GM18520 (cell line): ENCODE measurements at regions not wholly inside any gene's neighbourhood (a gene's known extent, or its start where the extent isn't known, plus 50 kb on each side); places are given as distances from the start of the nearest gene placed in this dataset.
"Not testable (repeated sequence)": the region's sequence is repeated elsewhere in the genome, so short reads cannot be mapped to it uniquely, and the experiment has no call there.

ENCODE experiments used
- ATAC-seq: cut with Tn5 transposase; IDR thresholded peaks from one replicate; pipeline ENCODE4 v1.9.1; 2021; ENCODE audit not compliant: unreplicated experiment

GRCh38 chr13:30071969-30072817, 221.8 kb upstream of the UBL3 start:
- ATAC-seq: no peak

DNA sequence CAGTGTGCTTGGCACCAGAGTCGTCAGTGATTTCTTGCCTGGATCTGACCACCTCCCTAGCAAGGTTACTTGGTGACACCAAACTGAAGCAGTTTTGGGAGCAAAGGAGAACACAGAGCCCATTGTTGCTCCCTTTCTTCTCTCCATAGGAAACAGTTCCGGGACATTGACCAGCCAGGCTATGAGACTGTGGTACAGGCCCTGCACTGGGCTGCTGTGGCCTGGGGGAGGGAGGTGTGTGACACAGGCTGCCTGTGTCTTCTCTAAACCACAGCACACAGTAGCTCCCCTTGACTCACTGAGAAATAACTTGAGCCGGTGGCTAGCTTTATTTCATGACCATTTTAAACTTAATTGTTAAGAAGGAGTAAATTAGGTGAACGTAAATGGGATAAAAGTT, 214.8 kb upstream of the UBL3 start:
- no peak for ATAC-seq

DNA sequence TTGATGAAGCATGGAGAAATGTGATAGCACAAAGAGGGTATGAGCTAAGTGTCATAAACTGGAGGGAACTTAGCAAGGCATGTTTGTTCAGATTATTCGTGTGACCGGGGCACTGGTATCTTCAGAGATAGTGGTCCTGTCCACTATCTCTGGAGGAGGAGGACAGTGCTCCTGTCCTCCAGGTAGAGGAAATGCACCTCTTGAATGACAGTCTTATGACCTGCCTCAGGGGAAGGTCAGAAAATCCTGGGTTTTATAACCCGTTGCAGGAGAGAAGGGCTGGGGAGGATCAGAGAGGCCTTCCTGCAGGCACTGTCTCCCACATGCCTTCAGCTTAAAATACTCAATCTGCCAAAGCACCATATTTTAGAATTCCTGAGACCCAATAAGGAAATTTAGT, 213.5 kb upstream of the UBL3 start:
- no peak for ATAC-seq

DNA sequence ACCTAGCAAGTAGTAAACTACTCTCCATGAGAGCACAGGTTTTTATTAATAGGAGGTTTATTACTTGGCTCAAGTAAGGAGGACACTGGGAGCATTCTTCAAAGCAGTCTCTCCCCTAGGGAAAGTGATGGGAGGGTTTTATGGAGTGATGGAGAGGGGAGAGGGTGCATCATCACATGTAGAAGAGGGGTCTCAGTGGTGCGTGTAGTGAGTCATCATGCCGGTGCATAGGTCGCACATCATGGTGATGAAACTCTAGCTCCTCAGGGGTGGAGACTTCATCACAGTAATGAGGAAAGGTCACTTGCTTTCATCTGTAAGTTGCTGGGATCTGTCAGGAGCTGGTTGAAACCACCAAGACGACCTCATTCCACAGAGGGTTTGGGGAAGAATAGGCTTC, 210.8 kb upstream of the UBL3 start:
- no peak for ATAC-seq

GRCh38 chr13:30058429-30058828, 208.0 kb upstream of the UBL3 start:
- ATAC-seq: no peak

GRCh38 chr13:30054546-30054945, 204.1 kb upstream of the UBL3 start:
- ATAC-seq: not testable (repeated sequence)

DNA sequence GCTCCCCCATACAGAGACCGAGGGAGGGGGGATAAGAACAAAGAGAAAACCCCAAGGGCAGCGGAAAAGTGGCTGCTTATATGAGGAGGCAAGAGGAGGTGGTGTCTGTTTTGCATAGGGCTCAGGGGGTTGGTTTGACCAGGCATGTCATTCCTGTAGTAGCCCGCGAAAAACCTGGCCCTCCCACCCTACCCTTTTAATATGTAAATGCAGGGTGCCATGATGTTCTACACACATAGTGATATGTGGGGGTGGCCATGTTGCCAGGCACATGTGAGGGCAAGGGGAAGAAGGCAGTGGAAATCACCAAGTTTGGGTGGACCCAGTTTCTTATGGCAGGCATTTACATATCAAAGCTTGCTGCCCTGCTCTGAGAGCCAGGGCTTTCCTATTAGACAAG, 203.5 kb upstream of the UBL3 start:
- ATAC-seq: no peak

DNA sequence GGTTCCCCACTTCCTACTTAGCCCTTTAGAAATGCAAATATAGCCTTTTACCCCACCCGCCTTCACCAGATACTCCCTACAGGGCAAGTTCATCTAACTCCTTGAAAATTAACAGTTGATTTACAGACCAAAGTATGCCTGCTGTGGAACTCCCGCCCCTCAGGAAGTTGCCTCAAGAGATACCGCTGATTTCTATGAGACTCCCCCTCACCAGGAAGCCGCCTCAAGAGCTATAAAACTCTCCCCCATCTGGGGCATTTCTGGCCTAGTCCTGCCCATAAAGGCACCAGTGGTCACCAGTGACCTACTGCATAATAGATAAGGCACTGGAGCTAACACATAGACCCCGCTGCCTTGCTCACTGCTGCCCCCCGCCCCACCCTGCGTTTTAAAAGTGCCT, 201.7 kb upstream of the UBL3 start:
- no peak for ATAC-seq

GRCh38 chr13:30051531-30052060, 201.2 kb upstream of the UBL3 start:
- no peak for ATAC-seq

DNA sequence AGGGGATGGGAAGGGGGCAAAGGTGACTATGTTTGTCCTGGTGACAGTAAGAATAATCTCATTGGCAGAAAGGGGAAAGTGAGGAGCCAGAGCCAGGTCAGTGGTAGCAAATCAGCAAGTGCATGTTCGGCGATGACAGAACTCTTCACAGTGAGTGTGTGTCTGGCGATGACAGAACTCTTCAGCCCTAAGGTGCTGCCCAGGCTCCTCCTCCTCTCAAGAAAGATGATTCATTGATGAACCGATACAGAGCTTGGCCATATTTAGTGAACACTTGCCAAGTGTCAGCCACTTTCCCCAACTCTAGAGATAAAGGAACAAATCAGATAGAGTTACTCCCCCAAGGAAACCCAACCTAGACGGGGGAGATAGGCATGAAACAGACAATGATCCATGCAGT, 199.3 kb upstream of the UBL3 start:
- ATAC-seq: no peak

DNA sequence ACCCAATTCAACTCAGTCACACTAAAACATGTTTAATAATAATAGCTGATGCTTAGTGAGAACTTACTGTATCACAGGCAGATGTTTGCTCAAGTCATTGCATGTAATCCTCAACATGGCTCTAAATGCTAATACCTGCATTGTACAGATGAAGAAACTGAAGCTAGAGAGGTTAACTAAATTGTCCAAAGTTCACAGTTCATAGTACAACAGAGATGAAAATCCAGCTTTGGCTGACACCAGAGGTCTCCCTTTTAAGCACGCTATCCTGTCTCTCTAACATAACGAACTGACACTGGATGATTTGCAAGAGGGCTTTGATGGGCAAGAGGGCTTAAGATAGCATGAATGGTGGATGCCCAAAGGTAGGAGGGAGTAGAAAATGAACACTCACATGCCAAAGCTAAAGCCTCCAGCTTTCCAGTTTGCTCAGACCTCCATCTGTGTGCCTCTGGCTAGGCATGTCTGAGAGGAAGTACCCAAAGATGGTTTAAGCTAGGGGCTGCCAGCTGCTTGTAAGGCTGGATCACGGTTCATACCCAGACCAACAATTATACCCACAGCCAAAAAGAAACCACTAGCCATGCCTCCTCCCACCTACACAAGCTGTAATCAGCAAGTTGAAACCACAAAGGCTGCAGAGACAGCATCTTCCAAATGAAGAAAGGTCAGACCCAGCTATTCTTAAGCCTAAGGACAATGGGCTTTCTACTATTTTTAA, 196.9 kb upstream of the UBL3 start:
- no peak for ATAC-seq

GRCh38 chr13:30045916-30046704, 195.7 kb upstream of the UBL3 start:
- no peak for ATAC-seq

- ATAC-seq: no peak
These were observed 194.5 kb upstream of the UBL3 start for GRCh38 chr13:30044932-30045331.

DNA sequence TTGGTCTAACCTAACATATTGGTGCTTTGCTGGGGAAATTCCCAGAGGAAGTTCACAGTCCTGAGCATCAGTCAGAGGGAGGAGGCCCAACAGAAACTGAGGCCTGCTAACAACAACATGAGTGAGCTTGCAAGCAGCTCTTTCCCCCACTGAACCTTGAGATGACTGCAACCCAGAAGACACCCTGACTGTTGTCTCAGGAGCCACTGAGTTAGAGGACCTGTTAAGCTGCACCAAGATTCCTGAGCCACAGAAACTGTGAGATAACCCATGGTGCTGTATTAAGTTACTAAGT, 193.2 kb upstream of the UBL3 start:
- ATAC-seq: no peak

- ATAC-seq: no peak
These were observed 192.6 kb upstream of the UBL3 start for GRCh38 chr13:30042891-30043630.

DNA sequence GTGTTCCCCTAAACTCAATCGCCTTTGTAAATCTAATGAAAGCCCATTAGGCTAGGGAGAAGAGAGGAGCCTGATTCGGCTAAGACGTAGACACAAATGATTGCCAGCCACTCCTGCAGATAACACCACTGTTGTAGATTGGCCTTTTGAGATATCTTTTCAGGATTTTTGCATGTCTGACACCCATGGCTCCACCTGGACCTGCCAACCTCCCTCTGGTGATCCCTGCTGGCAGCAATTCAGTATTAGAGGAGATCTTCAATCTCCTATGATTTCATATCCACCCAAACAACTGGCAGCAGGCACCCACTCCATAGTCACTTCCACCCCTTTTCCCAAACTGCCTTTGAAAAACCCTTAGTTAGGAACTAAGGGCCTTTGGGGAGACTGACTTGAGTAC, 191.9 kb upstream of the UBL3 start:
- ATAC-seq: no peak

DNA sequence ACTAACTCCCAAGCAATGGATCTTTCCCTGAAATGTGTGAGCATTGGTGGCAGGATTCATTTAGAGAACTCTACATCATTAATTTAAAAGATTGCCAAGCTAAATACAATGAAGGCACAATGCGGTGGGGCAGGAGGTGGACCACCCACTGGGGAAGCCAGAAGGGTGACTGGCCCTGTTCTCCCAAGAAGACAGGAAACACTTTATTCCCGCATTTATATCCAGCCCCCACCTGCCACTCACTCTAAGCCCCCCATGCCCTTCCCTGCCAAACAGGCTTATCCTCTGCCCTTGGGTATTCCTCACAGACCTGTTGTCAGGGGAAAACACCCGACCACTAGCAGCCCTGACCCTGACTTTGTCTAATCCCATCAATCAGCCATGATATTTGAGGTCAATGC, 189.1 kb upstream of the UBL3 start:
- no peak for ATAC-seq

DNA sequence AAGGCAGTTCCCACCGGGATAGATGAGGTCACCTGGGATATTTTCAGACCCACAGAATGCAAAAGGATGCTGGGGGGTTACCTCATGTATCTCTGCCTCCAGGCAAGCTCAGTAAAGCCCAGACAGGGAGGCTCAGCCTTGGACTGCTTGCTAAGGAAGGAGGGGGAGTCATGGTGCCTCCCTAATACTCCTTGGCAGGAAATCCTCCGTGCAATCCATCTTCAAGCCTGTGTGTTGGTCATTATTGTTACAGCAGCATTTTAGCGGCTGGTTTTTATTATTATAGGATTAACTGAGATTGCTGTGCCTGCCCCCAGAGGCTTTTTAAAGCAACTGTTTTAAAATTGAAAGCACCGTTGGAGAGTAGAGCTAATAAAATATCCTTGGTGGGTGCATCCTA, 188.5 kb upstream of the UBL3 start:
- no peak for ATAC-seq

DNA sequence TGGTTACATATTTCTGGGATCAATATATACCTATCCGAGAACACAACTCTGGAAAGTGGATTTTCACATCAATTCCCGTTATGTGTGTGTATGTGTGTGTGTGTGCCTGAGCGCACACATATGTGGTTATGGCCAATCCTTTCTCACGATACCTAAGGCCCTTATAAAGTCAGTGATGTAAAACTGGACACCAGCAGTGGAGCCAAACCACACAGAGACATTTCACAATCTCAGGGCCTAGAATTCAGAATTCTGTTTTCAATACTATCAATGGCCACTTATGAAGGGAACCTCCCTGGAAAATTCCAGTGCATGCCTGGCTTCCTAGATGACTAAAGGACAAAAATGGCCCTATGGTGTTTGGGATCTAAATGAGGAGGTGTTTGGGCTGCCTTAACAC, 187.3 kb upstream of the UBL3 start:
- ATAC-seq: no peak

- no peak for ATAC-seq
These were observed 186.9 kb upstream of the UBL3 start for GRCh38 chr13:30037306-30037705.

GRCh38 chr13:30034458-30034795, 184.0 kb upstream of the UBL3 start:
- ATAC-seq: no peak
